ENCODE measurements at regions not wholly inside any gene's neighbourhood (a gene's known extent, or its start where the extent isn't known, plus 50 kb on each side); places are given as distances from the start of the nearest gene placed in this dataset.

DNA sequence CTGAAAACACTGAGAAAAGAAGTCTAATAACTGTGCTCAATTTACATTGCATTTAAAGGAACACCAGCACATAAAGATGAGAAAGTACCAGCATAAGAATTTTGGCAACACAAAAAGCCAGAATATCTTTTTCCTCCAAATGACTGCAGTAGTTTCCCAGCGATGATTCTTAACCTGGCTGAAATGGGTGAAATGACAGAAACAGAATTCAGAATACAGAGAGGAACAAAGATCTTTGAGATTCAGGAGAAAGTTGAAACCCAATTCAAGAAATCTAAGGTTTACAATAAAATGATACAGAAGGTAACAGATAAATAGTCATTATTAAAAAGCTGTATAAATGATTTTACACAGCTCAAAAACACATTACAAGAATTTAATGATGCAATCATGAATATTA lies 197.0 kb upstream of the EYS start:
- Histone ChIP-seq H3K36me3 (ENCODE audit: control insufficient read depth in 2 of 2, insufficient read depth in 1 of 2, low read length in 2 of 2) (no peaks in the 10 kb centered on the region), H3K4me1 (ENCODE audit: control insufficient read depth, insufficient read depth, low read length) (no peaks in the 10 kb centered on the region), H3K4me3 (ENCODE audit: low read depth, low read length) (no peak overlapping the region), H3K27ac (ENCODE audit: extremely low read depth, low read depth, low read length) (no peak overlapping the region), H3K9me3 (ENCODE audit: control insufficient read depth, insufficient read depth, low read depth, low read length) (no peaks in the 10 kb centered on the region)
- ChIA-PET POLR2A (no interaction called here), CTCF (interaction anchor here (0.6 to 0.7 kb wide), 2 partner anchors 20 to 287 kb away, joined by 3 to 4 read pairs; no protein-coding TSS in a partner anchor)
- no peak for TF ChIP-seq ZNF596 (tag by site-specific recombination; IDR thresholded peaks at IDR 0.05)
- peak; percentile 44; the same call in 1 of the 2 replicates for TF ChIP-seq TRIM28 (IDR thresholded peaks at IDR 0.05; ENCODE audit: borderline replicate concordance, low read length)
- TF ChIP-seq KLF10 (tag by site-specific recombination; IDR thresholded peaks at IDR 0.05), result no peak
- TF ChIP-seq ZNF391 (tag by site-specific recombination; IDR thresholded peaks at IDR 0.05; ENCODE audit: borderline replicate concordance, low read depth), result no peak
- TF ChIP-seq ZNF747 (tag by site-specific recombination; IDR thresholded peaks at IDR 0.05), result no peak
- peak; percentile 64 for TF ChIP-seq ZNF433 (tag by site-specific recombination; IDR thresholded peaks at IDR 0.05; ENCODE audit: low read depth)
- TF ChIP-seq ZSCAN16 (tag by site-specific recombination; IDR thresholded peaks at IDR 0.05), result no peak
- TF ChIP-seq ZNF184 (tag by site-specific recombination; IDR thresholded peaks at IDR 0.05), result no peak
- TF ChIP-seq REST (tag by site-specific recombination; IDR thresholded peaks at IDR 0.05), result no peak
- no peak for TF ChIP-seq ZIC2 (tag by site-specific recombination; IDR thresholded peaks at IDR 0.05)
- no peak for TF ChIP-seq ZNF175 (tag by site-specific recombination; IDR thresholded peaks at IDR 0.05)
- no peak for TF ChIP-seq ZNF292 (tag by site-specific recombination; IDR thresholded peaks at IDR 0.05; ENCODE audit: borderline replicate concordance, low read depth)
- no peak for TF ChIP-seq PRDM10 (tag by site-specific recombination; IDR thresholded peaks at IDR 0.05)
- TF ChIP-seq ZNF654 (tag by site-specific recombination; IDR thresholded peaks at IDR 0.05; ENCODE audit: low read depth), result no peak
- TF ChIP-seq SETDB1 (IDR thresholded peaks at IDR 0.05; ENCODE audit: insufficient read length, low read length), result peak; percentile 65

GRCh38 chr6:65900928-65901327 lies 193.9 kb upstream of the EYS start:
- POLR2A ChIA-PET, result no interaction called here
- no peaks in the 10 kb centered on the region for H3K9me3 ChIP-seq (ENCODE audit: control insufficient read depth, insufficient read depth, low read depth, low read length)
- H3K4me3 ChIP-seq (ENCODE audit: low read depth, low read length), result no peak overlapping the region
- H3K27ac ChIP-seq (ENCODE audit: extremely low read depth, low read depth, low read length), result no peak overlapping the region
- CTCF ChIA-PET, result no interaction called here
- no peaks in the 10 kb centered on the region for H3K36me3 ChIP-seq (ENCODE audit: control insufficient read depth in 2 of 2, insufficient read depth in 1 of 2, low read length in 2 of 2)
- no peaks in the 10 kb centered on the region for H3K4me1 ChIP-seq (ENCODE audit: control insufficient read depth, insufficient read depth, low read length)
- no peak for TF ChIP-seq ZNF366 (tag by site-specific recombination; conservative IDR thresholded peaks at IDR 0.05)
- TF ChIP-seq ZNF610 (tag by site-specific recombination; IDR thresholded peaks at IDR 0.05; ENCODE audit: borderline replicate concordance), result no peak
- TF ChIP-seq ZNF24 (tag by site-specific recombination; IDR thresholded peaks at IDR 0.05), result no peak
- no peak for TF ChIP-seq ZNF266 (tag by site-specific recombination; IDR thresholded peaks at IDR 0.05; ENCODE audit: low read depth)
- no peak for TF ChIP-seq ZNF112 (tag by site-specific recombination; IDR thresholded peaks at IDR 0.05)
- TF ChIP-seq ZBTB17 (tag by site-specific recombination; IDR thresholded peaks at IDR 0.05), result no peak
- TF ChIP-seq, protein P1, sequence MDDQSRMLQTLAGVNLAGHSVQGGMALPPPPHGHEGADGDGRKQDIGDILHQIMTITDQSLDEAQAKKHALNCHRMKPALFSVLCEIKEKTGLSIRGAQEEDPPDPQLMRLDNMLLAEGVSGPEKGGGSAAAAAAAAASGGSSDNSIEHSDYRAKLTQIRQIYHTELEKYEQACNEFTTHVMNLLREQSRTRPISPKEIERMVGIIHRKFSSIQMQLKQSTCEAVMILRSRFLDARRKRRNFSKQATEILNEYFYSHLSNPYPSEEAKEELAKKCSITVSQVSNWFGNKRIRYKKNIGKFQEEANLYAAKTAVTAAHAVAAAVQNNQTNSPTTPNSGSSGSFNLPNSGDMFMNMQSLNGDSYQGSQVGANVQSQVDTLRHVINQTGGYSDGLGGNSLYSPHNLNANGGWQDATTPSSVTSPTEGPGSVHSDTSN (CRISPR knock-in tag; IDR thresholded peaks at IDR 0.05), result no peak
- TF ChIP-seq SP2 (tag by site-specific recombination; IDR thresholded peaks at IDR 0.05), result no peak

Measured in HEK293 (cell line).